ENCODE measurements at regions not wholly inside any gene's neighbourhood (a gene's known extent, or its start where the extent isn't known, plus 50 kb on each side); places are given as distances from the start of the nearest gene placed in this dataset.
"Not testable (repeated sequence)": the region's sequence is repeated elsewhere in the genome, so short reads cannot be mapped to it uniquely, and the experiment has no call there.

DNA sequence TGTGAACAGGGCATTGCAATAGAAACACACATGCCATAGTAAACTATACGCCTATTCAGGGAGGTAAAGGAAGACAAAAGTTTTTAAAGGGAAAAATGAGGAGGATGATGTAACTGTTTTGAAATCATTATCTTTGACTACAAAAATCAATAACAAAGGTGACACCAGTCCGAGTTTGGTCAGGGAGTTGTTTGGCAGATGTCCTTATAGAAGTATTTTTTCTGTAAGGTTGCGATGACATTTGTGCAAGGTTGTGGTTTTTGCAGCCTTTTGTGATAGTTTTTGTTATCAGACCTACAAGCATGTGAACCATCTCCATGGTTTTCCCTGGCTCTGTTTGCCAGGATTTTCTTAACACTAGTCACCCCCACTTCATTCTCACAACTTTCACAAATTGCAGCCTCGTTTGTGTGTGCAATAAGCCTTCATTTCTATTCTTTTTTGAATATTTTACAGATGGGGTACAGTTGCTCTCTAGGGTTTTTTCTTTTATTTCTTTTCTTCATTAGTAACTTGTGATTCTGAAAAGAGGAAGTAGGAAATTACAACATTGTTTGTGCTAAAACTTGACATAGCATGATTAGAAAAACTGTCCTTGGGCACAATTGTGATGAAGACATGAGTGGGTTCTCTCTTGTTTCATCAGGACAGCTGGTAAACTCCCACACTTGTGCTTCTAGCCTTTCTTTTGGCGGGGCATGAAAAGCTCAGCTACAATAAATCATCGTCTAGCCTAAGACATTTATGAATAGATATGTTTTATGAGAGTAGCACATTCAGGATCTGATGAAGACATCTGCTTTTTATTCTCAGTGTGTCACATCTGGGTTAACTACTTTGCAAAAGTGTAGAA lies 60.2 kb upstream of the PNPLA4 start:
- ATAC-seq: no peak
- H3K4me1 ChIP-seq: no peaks in the 10 kb centered on the region
- ChIA-PET CTCF (no interaction called here), POLR2A (no interaction called here)
- 25% methylated on average over 6 of the region's 6 CpGs for WGBS (ENCODE audit: missing lambda C conversion rate)
- no peak overlapping the region for H3K4me2 ChIP-seq
- no peak overlapping the region for H3K27ac ChIP-seq
- H3K4me3 ChIP-seq: no peak overlapping the region
- no peaks in the 10 kb centered on the region for H3K9me3 ChIP-seq
- no peak for FAIRE-seq
- no peak for TF ChIP-seq HDAC2 (IDR thresholded peaks at IDR 0.05)
- no peak for TF ChIP-seq NR3C1 (IDR thresholded peaks at IDR 0.05)
- no peak for TF ChIP-seq HEYL (CRISPR knock-in tag; IDR thresholded peaks at IDR 0.05)
- TF ChIP-seq ZNF302 (CRISPR knock-in tag; IDR thresholded peaks at IDR 0.05): no peak
- no peak for TF ChIP-seq RNF2 (IDR thresholded peaks at IDR 0.05; ENCODE audit: borderline replicate concordance, low read depth)
- no peak for TF ChIP-seq HMGXB4 (CRISPR knock-in tag; IDR thresholded peaks at IDR 0.05; ENCODE audit: borderline replicate concordance)
- TF ChIP-seq RCOR1 (IDR thresholded peaks at IDR 0.05; ENCODE audit: low read depth, low read length): no peak
- TF ChIP-seq EP300 (IDR thresholded peaks at IDR 0.05): no peak
- TF ChIP-seq POLR2A (IDR thresholded peaks at IDR 0.05; ENCODE audit: low read length): no peak
- TF ChIP-seq MYC (IDR thresholded peaks at IDR 0.05; ENCODE audit: borderline replicate concordance, low read length): no peak
- DNase-seq (ENCODE audit: low read depth in 1 of 2, low spot score in 1 of 2): no peak

DNA sequence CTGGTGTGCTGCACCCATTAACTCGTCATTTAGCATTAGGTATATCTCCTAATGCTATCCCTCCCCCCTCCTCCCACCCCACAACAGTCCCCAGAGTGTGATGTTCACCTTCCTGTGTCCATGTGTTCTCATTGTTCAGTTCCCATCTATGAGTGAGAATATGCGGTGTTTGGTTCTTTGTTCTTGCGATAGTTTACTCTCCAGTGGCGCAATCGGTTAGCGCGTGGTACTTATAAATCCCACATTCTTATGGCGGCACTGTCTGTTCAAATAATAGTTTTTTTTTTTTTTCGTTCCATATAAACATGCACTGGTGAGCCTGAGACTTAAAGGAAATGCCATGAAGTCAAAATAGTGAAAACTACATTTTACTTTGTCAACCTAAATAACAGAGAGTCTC lies 59.5 kb upstream of the PNPLA4 start:
- FAIRE-seq; CTCF ChIA-PET; H3K27ac ChIP-seq; ATAC-seq; POLR2A ChIA-PET; H3K4me3 ChIP-seq; DNase-seq (ENCODE audit: low read depth in 1 of 2, low spot score in 1 of 2); H3K4me1 ChIP-seq; H3K4me2 ChIP-seq; H3K9me3 ChIP-seq: not testable (repeated sequence)
- 37% methylated on average over 9 of the region's 9 CpGs for WGBS (ENCODE audit: missing lambda C conversion rate)

GRCh38 chrX:7985568-7985967 lies 58.4 kb upstream of the PNPLA4 start:
- CTCF ChIA-PET: no interaction called here
- FAIRE-seq: no peak

GRCh38 chrX:7983581-7983980 lies 56.4 kb upstream of the PNPLA4 start:
- Histone ChIP-seq H3K4me2 (no peak overlapping the region), H3K27ac (no peak overlapping the region), H3K4me1 (no peaks in the 10 kb centered on the region), H3K4me3 (no peak overlapping the region), H3K9me3 (no peaks in the 10 kb centered on the region)
- POLR2A ChIA-PET: no interaction called here
- WGBS (ENCODE audit: missing lambda C conversion rate): 0% methylated on average over 1 of the region's 1 CpG
- TF ChIP-seq GATA3 (IDR thresholded peaks at IDR 0.05; ENCODE audit: borderline replicate concordance) (no peak), ZC3H11A (IDR thresholded peaks at IDR 0.05) (no peak), POLR2AphosphoS2 (conservative IDR thresholded peaks at IDR 0.05; ENCODE audit: low read length) (no peak), ELK1 (IDR thresholded peaks at IDR 0.05; ENCODE audit: low read depth, low read length) (no peak)
- CTCF ChIA-PET: no interaction called here
- DNase-seq (ENCODE audit: low read depth in 1 of 2, low spot score in 1 of 2): no peak
- ATAC-seq: no peak
- peak; percentile 63 for FAIRE-seq

More at GRCh38 chrX:7985568-7985967, 58.4 kb upstream of the PNPLA4 start:
- H3K9me3 ChIP-seq: no peaks in the 10 kb centered on the region
- DNase-seq (ENCODE audit: low read depth in 1 of 2, low spot score in 1 of 2) (no peak), ATAC-seq (no peak)
- no peak overlapping the region for H3K27ac ChIP-seq
- TF ChIP-seq EHF (CRISPR knock-in tag; IDR thresholded peaks at IDR 0.05) (no peak), RNF2 (IDR thresholded peaks at IDR 0.05; ENCODE audit: borderline replicate concordance, low read depth) (no peak), JUN (IDR thresholded peaks at IDR 0.05) (no peak)
- POLR2A ChIA-PET: interaction anchor here (0.6 kb wide), 1 partner anchor 552 kb away, joined by 3 read pairs; no protein-coding TSS in a partner anchor
- H3K4me1 ChIP-seq: no peaks in the 10 kb centered on the region
- no peak overlapping the region for H3K4me2 ChIP-seq
- H3K4me3 ChIP-seq: no peak overlapping the region

Measured in A549 (cell line).